Neural cell (in vitro differentiated cells): ENCODE measurements at regions not wholly inside any gene's neighbourhood (a gene's known extent, or its start where the extent isn't known, plus 50 kb on each side); places are given as distances from the start of the nearest gene placed in this dataset.

Experiments used
- EP300 ChIP-seq: fragments of 450-650 bp; conservative IDR thresholded peaks from 2 replicates; pipeline ENCODE4 v1.6.1; 2014; ENCODE audit warnings: antibody characterized with exemption, mild to moderate bottlenecking, moderate library complexity; ENCODE audit not compliant: poor library complexity, severe bottlenecking
- SMC3 ChIP-seq: fragments of 450-650 bp; conservative IDR thresholded peaks from 2 replicates; pipeline ENCODE4 v1.6.1; 2014; ENCODE audit warnings: antibody characterized with exemption, mild to moderate bottlenecking, moderate library complexity; ENCODE audit not compliant: poor library complexity
- TF ChIP-seq, protein P1 (sequence below): fragments of 450-650 bp; IDR thresholded peaks from 2 replicates; pipeline ENCODE4 v1.5.1; 2014; ENCODE audit warnings: antibody characterized with exemption, mild to moderate bottlenecking, moderate library complexity; ENCODE audit not compliant: poor library complexity, severe bottlenecking

DNA sequence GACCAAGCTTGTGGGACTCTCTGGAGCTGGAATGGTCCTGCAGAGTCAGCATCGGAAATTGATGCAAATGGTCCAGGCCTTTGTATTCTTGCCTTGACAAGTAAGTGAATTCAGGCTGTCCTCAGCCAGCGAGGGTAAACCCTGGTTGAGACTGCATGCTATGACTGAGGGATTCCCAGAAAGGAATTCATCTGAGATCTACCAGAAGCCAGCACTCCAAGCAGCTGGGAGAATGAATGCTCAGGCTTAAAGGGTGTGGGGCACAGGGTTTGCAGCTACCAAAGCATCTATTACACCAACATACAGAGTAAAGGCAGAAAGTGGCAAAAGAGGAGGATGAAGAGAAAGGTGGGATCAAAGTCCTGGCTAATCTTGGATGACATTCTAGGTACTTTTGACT lies 257.0 kb upstream of the LYPLAL1 start:
- TF ChIP-seq EP300 (no peak), SMC3 (no peak)
- TF ChIP-seq, protein P1, sequence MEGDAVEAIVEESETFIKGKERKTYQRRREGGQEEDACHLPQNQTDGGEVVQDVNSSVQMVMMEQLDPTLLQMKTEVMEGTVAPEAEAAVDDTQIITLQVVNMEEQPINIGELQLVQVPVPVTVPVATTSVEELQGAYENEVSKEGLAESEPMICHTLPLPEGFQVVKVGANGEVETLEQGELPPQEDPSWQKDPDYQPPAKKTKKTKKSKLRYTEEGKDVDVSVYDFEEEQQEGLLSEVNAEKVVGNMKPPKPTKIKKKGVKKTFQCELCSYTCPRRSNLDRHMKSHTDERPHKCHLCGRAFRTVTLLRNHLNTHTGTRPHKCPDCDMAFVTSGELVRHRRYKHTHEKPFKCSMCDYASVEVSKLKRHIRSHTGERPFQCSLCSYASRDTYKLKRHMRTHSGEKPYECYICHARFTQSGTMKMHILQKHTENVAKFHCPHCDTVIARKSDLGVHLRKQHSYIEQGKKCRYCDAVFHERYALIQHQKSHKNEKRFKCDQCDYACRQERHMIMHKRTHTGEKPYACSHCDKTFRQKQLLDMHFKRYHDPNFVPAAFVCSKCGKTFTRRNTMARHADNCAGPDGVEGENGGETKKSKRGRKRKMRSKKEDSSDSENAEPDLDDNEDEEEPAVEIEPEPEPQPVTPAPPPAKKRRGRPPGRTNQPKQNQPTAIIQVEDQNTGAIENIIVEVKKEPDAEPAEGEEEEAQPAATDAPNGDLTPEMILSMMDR, result no peak
